Stomach (tissue), 8 donors: ENCODE measurements at regions not wholly inside any gene's neighbourhood (a gene's known extent, or its start where the extent isn't known, plus 50 kb on each side); places are given as distances from the start of the nearest gene placed in this dataset.

Experiments used
- DNase-seq, 2 donors: peaks; one replicate each; pipeline versions ENCODE4 v3.0.0 to v3.0.0-alpha.2; 2013 to 2019
- H3K27ac ChIP-seq, 5 donors: fragments of 200-600 bp in 4 of 5; sonication (generic) in 4 of 5; one replicate each; pipeline ENCODE4 v1.5.1; 2013 to 2019; ENCODE audit warnings: mild to moderate bottlenecking in 1 of 5, moderate library complexity in 1 of 5
- H3K27me3 ChIP-seq, 3 donors: fragments of 200-600 bp; sonication (generic); one replicate each; pipeline ENCODE4 v1.5.1; 2017 to 2019; ENCODE audit warnings: mixed run types in 1 of 3
- H3K36me3 ChIP-seq, 4 donors: fragments of 200-600 bp; sonication (generic); 1 replicate in 3 of 4; 2 replicates in 1 of 4; pipeline ENCODE4 v1.5.1; 2016 to 2019
- H3K4me1 ChIP-seq, 4 donors: fragments of 200-600 bp; sonication (generic); one replicate each; pipeline ENCODE4 v1.5.1; 2016 to 2019
- H3K4me3 ChIP-seq, 4 donors: fragments of 200-600 bp; sonication (generic) in 3 of 4; one replicate each; pipeline ENCODE4 v1.5.1; 2016 to 2019; ENCODE audit warnings: mild to moderate bottlenecking in 1 of 4
- H3K9me3 ChIP-seq, 4 donors: fragments of 200-600 bp; sonication (generic); one replicate each; pipeline ENCODE4 v1.5.1; 2016 to 2019
- EP300 ChIP-seq: sonication (generic); formaldehyde crosslinking; IDR thresholded peaks from one replicate; pipeline ENCODE4 v1.6.1; 2017; ENCODE audit warnings: antibody characterized with exemption
- POLR2A ChIP-seq, 4 donors: fragments of 450-650 bp; IDR thresholded peaks; one replicate each; pipeline ENCODE4 v1.6.1; 2016; ENCODE audit warnings: antibody characterized with exemption in 4 of 4, control low read depth in 2 of 4, mild to moderate bottlenecking in 1 of 4, moderate library complexity in 1 of 4
- POLR2AphosphoS5 ChIP-seq, 3 donors: sonication (generic); formaldehyde crosslinking; IDR thresholded peaks; one replicate each; pipeline ENCODE4 v1.6.1; 2016; ENCODE audit warnings: antibody characterized with exemption in 3 of 3
- WGBS, 5 donors: extraction: QIAGEN DNeasy Blood & Tissue Kit in 3 of 5; methylation state at CpG; one replicate each; pipeline versions ENCODE4 v1.1.5 to v1.1.7; 2013 to 2018; 5-methylcytosine and 5-hydroxymethylcytosine counted together
- intact Hi-C: fragments of 100-400 bp; cut with DNase I; formaldehyde crosslinking; loops from one replicate; pipeline ENCODE4 v1.15.1; 2023; ENCODE audit warnings: low total_unique reads
- TF ChIP-seq, protein P1 (sequence below), 7 experiments: fragments of 450-650 bp in 4 of 7; fragments of 200-600 bp in 3 of 7; sonication (generic) in 3 of 7; IDR thresholded peaks; one replicate each; pipeline ENCODE4 v1.5.1; 2016 to 2019; ENCODE audit warnings: antibody characterized with exemption in 7 of 7, control low read depth in 2 of 7, mild to moderate bottlenecking in 1 of 7
- donor health status: healthy with polysubstance abuse.
- donor health status: Bipolar disorder and iron deficiency.
- donor health status: healthy.

DNA sequence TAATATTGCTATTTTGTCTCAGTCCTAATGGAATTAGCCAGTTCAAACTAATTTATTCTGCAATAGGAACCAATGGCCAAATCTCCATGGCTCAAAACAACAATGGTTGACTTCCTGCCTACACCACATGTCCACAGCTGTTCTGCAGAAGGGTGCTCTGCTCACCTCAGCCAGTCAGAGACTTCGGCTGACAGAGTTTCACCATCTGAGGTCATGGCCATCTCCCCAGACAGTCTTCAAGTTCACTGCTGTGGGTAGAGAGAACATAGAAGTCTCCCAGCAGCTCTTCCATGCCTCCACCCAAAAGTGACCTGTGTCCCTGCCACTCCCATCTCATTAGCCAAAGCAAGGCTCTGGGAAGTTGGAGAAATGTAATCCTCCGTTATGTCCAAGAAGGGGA, 65.1 kb upstream of the FOXC1 start:
- Histone ChIP-seq H3K4me1 (no peaks in the 10 kb centered on the region), H3K4me3 (no peak overlapping the region), H3K27ac (no peak overlapping the region), H3K27me3 (no peaks in the 10 kb centered on the region), H3K9me3 (no peaks in the 10 kb centered on the region), H3K36me3 (peaks cover 0 to 31% (median 2%) of the 10 kb centered on the region in 4 donors)
- TF ChIP-seq, protein P1, sequence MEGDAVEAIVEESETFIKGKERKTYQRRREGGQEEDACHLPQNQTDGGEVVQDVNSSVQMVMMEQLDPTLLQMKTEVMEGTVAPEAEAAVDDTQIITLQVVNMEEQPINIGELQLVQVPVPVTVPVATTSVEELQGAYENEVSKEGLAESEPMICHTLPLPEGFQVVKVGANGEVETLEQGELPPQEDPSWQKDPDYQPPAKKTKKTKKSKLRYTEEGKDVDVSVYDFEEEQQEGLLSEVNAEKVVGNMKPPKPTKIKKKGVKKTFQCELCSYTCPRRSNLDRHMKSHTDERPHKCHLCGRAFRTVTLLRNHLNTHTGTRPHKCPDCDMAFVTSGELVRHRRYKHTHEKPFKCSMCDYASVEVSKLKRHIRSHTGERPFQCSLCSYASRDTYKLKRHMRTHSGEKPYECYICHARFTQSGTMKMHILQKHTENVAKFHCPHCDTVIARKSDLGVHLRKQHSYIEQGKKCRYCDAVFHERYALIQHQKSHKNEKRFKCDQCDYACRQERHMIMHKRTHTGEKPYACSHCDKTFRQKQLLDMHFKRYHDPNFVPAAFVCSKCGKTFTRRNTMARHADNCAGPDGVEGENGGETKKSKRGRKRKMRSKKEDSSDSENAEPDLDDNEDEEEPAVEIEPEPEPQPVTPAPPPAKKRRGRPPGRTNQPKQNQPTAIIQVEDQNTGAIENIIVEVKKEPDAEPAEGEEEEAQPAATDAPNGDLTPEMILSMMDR (IDR thresholded peaks at IDR 0.05) = no peak
- no peak for TF ChIP-seq POLR2AphosphoS5 (IDR thresholded peaks at IDR 0.05)
- no peak for TF ChIP-seq EP300
- TF ChIP-seq POLR2A (IDR thresholded peaks at IDR 0.05) = no peak
- intact Hi-C loops = no loop called here
- no peak for DNase-seq
- 73 to 88% (median 81%) methylated on average over 1 to 2 of the region's 2 CpGs for WGBS, 5 donors

DNA sequence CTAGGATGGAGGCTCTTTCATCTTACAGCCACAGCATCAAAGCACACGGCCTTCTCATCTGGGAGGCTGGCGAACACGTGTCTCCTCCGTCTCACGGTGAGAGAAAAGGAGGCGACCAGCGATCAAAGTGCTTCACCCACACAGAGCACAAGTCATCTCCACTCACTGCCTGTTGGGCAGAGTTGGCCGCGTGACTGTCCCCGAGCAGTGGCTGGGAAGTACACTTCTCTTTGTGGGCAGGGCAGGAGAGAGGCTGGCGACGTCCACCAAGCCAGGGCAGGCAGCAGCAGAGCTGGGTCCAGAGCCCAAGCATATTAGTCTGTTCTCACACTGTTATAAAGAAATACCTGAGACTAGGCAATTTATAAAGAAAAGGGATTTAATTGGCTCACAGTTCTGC, 64.1 kb upstream of the FOXC1 start:
- Histone ChIP-seq H3K9me3 (no peaks in the 10 kb centered on the region), H3K27ac (no peak overlapping the region), H3K27me3 (no peaks in the 10 kb centered on the region), H3K36me3 (peaks cover 0 to 31% (median 2%) of the 10 kb centered on the region in 4 donors), H3K4me1 (no peaks in the 10 kb centered on the region), H3K4me3 (no peak overlapping the region)
- DNase-seq = no peak
- intact Hi-C loops = no loop called here
- no peak for TF ChIP-seq EP300
- TF ChIP-seq POLR2AphosphoS5 (IDR thresholded peaks at IDR 0.05) = no peak
- TF ChIP-seq, protein P1 (IDR thresholded peaks at IDR 0.05) = no peak
- TF ChIP-seq POLR2A (IDR thresholded peaks at IDR 0.05) = no peak
- WGBS, 5 donors = 79 to 97% (median 94%) methylated on average over 7 to 12 of the region's 12 CpGs

GRCh38 chr6:1547785-1548184, 61.9 kb upstream of the FOXC1 start:
- H3K4me3 ChIP-seq = no peak overlapping the region
- H3K4me1 ChIP-seq = no peaks in the 10 kb centered on the region
- H3K36me3 ChIP-seq = peaks cover 0 to 31% (median 2%) of the 10 kb centered on the region in 4 donors
- 80 to 100% (median 85%) methylated on average over 5 to 8 of the region's 8 CpGs for WGBS, 5 donors
- intact Hi-C loops = no loop called here
- H3K27me3 ChIP-seq = no peaks in the 10 kb centered on the region
- DNase-seq = no peak
- H3K27ac ChIP-seq = no peak overlapping the region
- H3K9me3 ChIP-seq = no peaks in the 10 kb centered on the region
- TF ChIP-seq, protein P1 (IDR thresholded peaks at IDR 0.05) = no peak
- TF ChIP-seq POLR2AphosphoS5 (IDR thresholded peaks at IDR 0.05) (no peak), POLR2A (IDR thresholded peaks at IDR 0.05) (no peak), EP300 (no peak)

DNA sequence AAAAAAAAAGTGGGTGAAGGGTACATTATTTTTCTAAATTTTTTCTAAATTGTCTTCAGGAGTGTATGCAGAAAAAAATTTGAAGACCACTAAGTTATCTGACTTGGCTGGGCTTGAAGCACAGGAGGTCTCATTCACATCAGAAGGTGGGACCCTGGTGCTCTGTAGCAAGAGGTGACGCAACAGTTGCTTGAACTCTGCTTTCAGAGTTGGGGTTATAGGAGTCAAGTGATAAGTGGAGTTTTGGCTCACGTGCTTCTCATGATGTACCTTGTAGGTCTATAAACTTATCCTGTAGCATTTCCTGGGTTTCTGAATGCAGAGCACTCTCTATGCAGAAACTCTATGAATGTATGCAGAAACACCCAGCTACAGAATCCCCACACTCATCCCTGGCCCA, 58.5 kb upstream of the FOXC1 start:
- no peak for DNase-seq
- no peak overlapping the region for H3K27ac ChIP-seq
- 73 to 86% (median 85%) methylated on average over 2 of the region's 2 CpGs for whole genome bisulfite sequencing, 5 donors
- peaks cover 0 to 12% (median 6%) of the 10 kb centered on the region in 4 donors for H3K4me1 ChIP-seq
- no peak overlapping the region for H3K4me3 ChIP-seq
- H3K9me3 ChIP-seq = peaks cover 0 to 5% (median 0%) of the 10 kb centered on the region in 4 donors
- peaks cover 0 to 21% (median 2%) of the 10 kb centered on the region in 4 donors for H3K36me3 ChIP-seq
- intact Hi-C loops = no loop called here
- peaks cover 0 to 7% (median 5%) of the 10 kb centered on the region in 3 donors for H3K27me3 ChIP-seq
- TF ChIP-seq POLR2A (IDR thresholded peaks at IDR 0.05) = no peak
- TF ChIP-seq, protein P1 (IDR thresholded peaks at IDR 0.05) = no peak
- no peak for TF ChIP-seq EP300
- TF ChIP-seq POLR2AphosphoS5 (IDR thresholded peaks at IDR 0.05) = no peak
